ENCODE measurements at regions not wholly inside any gene's neighbourhood (a gene's known extent, or its start where the extent isn't known, plus 50 kb on each side); places are given as distances from the start of the nearest gene placed in this dataset.

GRCh38 chr4:111839141-111839540, 306.1 kb upstream of the FAM241A start:
- TF ChIP-seq BDP1 (IDR thresholded peaks at IDR 0.05; ENCODE audit: insufficient read depth, insufficient read length) (no peak), PRDM10 (IDR thresholded peaks at IDR 0.05; ENCODE audit: partially characterized antibody) (no peak), CBX3 (IDR thresholded peaks at IDR 0.05; ENCODE audit: borderline replicate concordance in 1 of 2, low read length in 2 of 2) (no peak), ZBTB1 (CRISPR knock-in tag; IDR thresholded peaks at IDR 0.05; ENCODE audit: borderline replicate concordance, low read depth) (no peak), ZNF175 (CRISPR knock-in tag; IDR thresholded peaks at IDR 0.05; ENCODE audit: low read depth) (no peak)
